GM12878 (cell line): ENCODE measurements at regions not wholly inside any gene's neighbourhood (a gene's known extent, or its start where the extent isn't known, plus 50 kb on each side); places are given as distances from the start of the nearest gene placed in this dataset.

ENCODE experiments used
- ATAC-seq: fragments of 200-7000 bp; cut with Tn5 transposase; 3 replicates; pipeline ENCODE4 v1.9.1; 2020; ENCODE audit warnings: mild to moderate bottlenecking, moderate library complexity
- BruUV-seq: library from RNA; stranded (reverse); fragments of 400-500 nt; replicated peaks from 2 replicates; lab custom pipeline; 2021; lab: Mats Ljungman, UMichigan
- CTCF ChIA-PET: fragments of 300-600 bp; sonication (Branson Sonifier 250); formaldehyde crosslinking; extraction: SDS; loops from one replicate; lab custom pipeline; 2021; ENCODE audit warnings: inconsistent platforms; lab: Yijun Ruan, JAX
- POLR2A ChIA-PET: fragments of 350-600 bp; formaldehyde crosslinking; extraction: SDS; loops from one replicate; lab custom pipeline; 2021; ENCODE audit warnings: inconsistent platforms; lab: Charles Lee
- RAD21 ChIA-PET: fragments of 300-600 bp; sonication (Branson Sonifier 250); formaldehyde crosslinking; loops from one replicate; lab custom pipeline; 2023; ENCODE audit warnings: antibody characterized with exemption; ENCODE audit not compliant: unreplicated experiment; lab: Charles Lee
- SMC1A ChIA-PET: fragments of 300-600 bp; sonication (Branson Sonifier 250); formaldehyde crosslinking; loops from one replicate; lab custom pipeline; 2023; ENCODE audit not compliant: unreplicated experiment, uncharacterized antibody; lab: Charles Lee
- DNase-seq: peaks from one replicate; pipeline ENCODE4 v3.0.0-alpha.2; 2011; ENCODE audit warnings: low read depth, low spot score
- FAIRE-seq: peaks from 3 replicates; lab custom pipeline; 2011; peaks lifted over from hg19 to GRCh38; lab: Jason Lieb, UNC
- H2AFZ ChIP-seq: 2 replicates; pipeline ENCODE4 v1.6.0; 2011; ENCODE audit warnings: low read depth, low read length, control low read depth; ENCODE audit not compliant: control insufficient read depth
- H3K27ac ChIP-seq: 2 replicates; pipeline ENCODE4 v1.5.1; 2011; ENCODE audit warnings: control low read depth; ENCODE audit not compliant: control insufficient read depth, insufficient read depth
- H3K27me3 ChIP-seq, 2 experiments: replicated peaks in 1 of 2; 2 replicates each; pipeline versions ENCODE4 v1.6.0 to v1.6.1; 2011; ENCODE audit warnings: low read length in 1 of 2; ENCODE audit not compliant: control insufficient read depth in 2 of 2, insufficient read depth in 2 of 2
- H3K36me3 ChIP-seq, 2 experiments: 2 replicates each; pipeline ENCODE4 v1.5.1; 2011; ENCODE audit warnings: low read length in 1 of 2; ENCODE audit not compliant: control insufficient read depth in 2 of 2, insufficient read depth in 2 of 2
- H3K4me1 ChIP-seq: 2 replicates; pipeline ENCODE4 v1.6.1; 2011; ENCODE audit warnings: mild to moderate bottlenecking, low read length, moderate library complexity, mixed read lengths; ENCODE audit not compliant: control insufficient read depth, insufficient read depth
- H3K4me2 ChIP-seq: 2 replicates; pipeline ENCODE4 v1.6.0; 2011; ENCODE audit warnings: control low read depth; ENCODE audit not compliant: control insufficient read depth, insufficient read depth
- H3K4me3 ChIP-seq: fragments of 200-600 bp; sonication (generic); 2 replicates; pipeline ENCODE4 v1.5.1; 2016
- H3K79me2 ChIP-seq: 2 replicates; pipeline ENCODE4 v1.6.0; 2011; ENCODE audit warnings: low read length; ENCODE audit not compliant: control insufficient read depth, insufficient read depth
- H3K9ac ChIP-seq: 2 replicates; pipeline ENCODE4 v1.8.0; 2011; ENCODE audit warnings: low read length, control low read depth, mixed read lengths; ENCODE audit not compliant: control insufficient read depth, insufficient read depth
- H3K9me3 ChIP-seq: replicated peaks from 3 replicates; pipeline ENCODE4 v1.5.1; 2011; ENCODE audit warnings: mild to moderate bottlenecking, low read length; ENCODE audit not compliant: control insufficient read depth, insufficient read depth
- H4K20me1 ChIP-seq: 2 replicates; pipeline ENCODE4 v1.6.0; 2011; ENCODE audit not compliant: control insufficient read depth, insufficient read depth
- SMAD1 ChIP-seq: fragments of 450-650 bp; IDR thresholded peaks from 2 replicates; pipeline ENCODE4 v1.6.1; 2018; ENCODE audit warnings: mild to moderate bottlenecking, low read depth; ENCODE audit not compliant: partially characterized antibody
- YY1 ChIP-seq: IDR thresholded peaks from 2 replicates; pipeline ENCODE4 v1.6.1; 2011; ENCODE audit warnings: low read depth, mild to moderate bottlenecking, low read length
- ZNF207 ChIP-seq: fragments of 450-650 bp; IDR thresholded peaks from 2 replicates; pipeline ENCODE4 v1.6.1; 2014; ENCODE audit warnings: antibody characterized with exemption, mild to moderate bottlenecking, borderline replicate concordance
- ZNF622 ChIP-seq: fragments of 450-650 bp; IDR thresholded peaks from 2 replicates; pipeline ENCODE4 v1.6.1; 2017; ENCODE audit warnings: mild to moderate bottlenecking, inconsistent platforms
- WGBS: methylation state at CpG from one replicate; pipeline ENCODE4 v1.1.6; 2016; ENCODE audit warnings: low lambda C conversion rate; ENCODE audit not compliant: insufficient replicate concordance, insufficient coverage; ENCODE audit errors: missing lambda C conversion rate; 5-methylcytosine and 5-hydroxymethylcytosine counted together
- in situ Hi-C: fragments of 300-500 bp; cut with MboI; formaldehyde crosslinking; loops from 9 replicates; pipeline ENCODE4 v1.14.3; 2018; ENCODE audit warnings: mixed read lengths
- intact Hi-C: fragments of 100-400 bp; cut with micrococcal nuclease; formaldehyde crosslinking; loops from one replicate; pipeline ENCODE4 v1.14.2; 2022; ENCODE audit not compliant: unreplicated experiment
- TF ChIP-seq, protein P1 (sequence below): IDR thresholded peaks from 2 replicates; pipeline ENCODE4 v1.6.1; 2011; ENCODE audit warnings: borderline replicate concordance, low read depth, mild to moderate bottlenecking, moderate library complexity, low read length; ENCODE audit not compliant: insufficient read depth, poor library complexity, severe bottlenecking

GRCh38 chr15:80317389-80318182, 65.6 kb upstream of the CTXND1 start:
- POLR2A ChIA-PET, result no interaction called here
- Histone ChIP-seq H3K79me2 (no peaks in the 10 kb centered on the region), H3K4me3 (no peak overlapping the region), H3K4me2 (no peak overlapping the region), H4K20me1 (no peaks in the 10 kb centered on the region), H3K9ac (no peak overlapping the region), H3K27ac (no peak overlapping the region), H3K4me1 (no peaks in the 10 kb centered on the region), H3K36me3 (no peaks in the 10 kb centered on the region), H3K9me3 (no peaks in the 10 kb centered on the region), H3K27me3 (no peaks in the 10 kb centered on the region; a peak in 3 of 4 replicates), H2AFZ (no peak overlapping the region)
- in situ Hi-C loops (no loop called here), intact Hi-C loops (no loop called here)
- RAD21 ChIA-PET, result no interaction called here
- DNase-seq (no peak), FAIRE-seq (no peak), ATAC-seq (peak; percentile 68)
- BruUV-seq, result no TSS peak
- SMC1A ChIA-PET, result interaction anchor here (0.7 to 2.0 kb wide), 2 partner anchors 162 to 458 kb away, joined by 3 to 4 read pairs; no protein-coding TSS in a partner anchor
- WGBS, result 33% methylated on average over 8 of the region's 8 CpGs
- TF ChIP-seq, protein P1, sequence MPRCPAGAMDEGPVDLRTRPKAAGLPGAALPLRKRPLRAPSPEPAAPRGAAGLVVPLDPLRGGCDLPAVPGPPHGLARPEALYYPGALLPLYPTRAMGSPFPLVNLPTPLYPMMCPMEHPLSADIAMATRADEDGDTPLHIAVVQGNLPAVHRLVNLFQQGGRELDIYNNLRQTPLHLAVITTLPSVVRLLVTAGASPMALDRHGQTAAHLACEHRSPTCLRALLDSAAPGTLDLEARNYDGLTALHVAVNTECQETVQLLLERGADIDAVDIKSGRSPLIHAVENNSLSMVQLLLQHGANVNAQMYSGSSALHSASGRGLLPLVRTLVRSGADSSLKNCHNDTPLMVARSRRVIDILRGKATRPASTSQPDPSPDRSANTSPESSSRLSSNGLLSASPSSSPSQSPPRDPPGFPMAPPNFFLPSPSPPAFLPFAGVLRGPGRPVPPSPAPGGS, result no peak
- no peak for TF ChIP-seq SMAD1
- no peak for TF ChIP-seq YY1
- no peak for TF ChIP-seq ZNF622
- TF ChIP-seq ZNF207, result no peak
- CTCF ChIA-PET, result interaction anchor here (0.5 to 3.0 kb wide), 2 partner anchors 10 to 468 kb away, joined by 3 to 8 read pairs; no protein-coding TSS in a partner anchor
